IPS DF 6.9 (cell line): ENCODE measurements at regions not wholly inside any gene's neighbourhood (a gene's known extent, or its start where the extent isn't known, plus 50 kb on each side); places are given as distances from the start of the nearest gene placed in this dataset.

ENCODE experiments used
- DNase-seq: peaks from one replicate; pipeline ENCODE4 v3.0.0-alpha.2; 2013; ENCODE audit warnings: low read depth, low spot score
- H3K27ac ChIP-seq: one replicate; pipeline ENCODE4 v1.5.1; 2013; ENCODE audit warnings: low read length, control low read depth
- H3K27me3 ChIP-seq: 2 replicates; pipeline ENCODE4 v1.6.1; 2013; ENCODE audit warnings: mild to moderate bottlenecking, low read length; ENCODE audit not compliant: control insufficient read depth, insufficient read depth
- H3K36me3 ChIP-seq: 2 replicates; pipeline ENCODE4 v1.6.1; 2013; ENCODE audit warnings: low read length; ENCODE audit not compliant: control insufficient read depth, insufficient read depth
- H3K4me1 ChIP-seq: 2 replicates; pipeline ENCODE4 v1.6.1; 2013; ENCODE audit warnings: low read length; ENCODE audit not compliant: control insufficient read depth, insufficient read depth
- H3K4me3 ChIP-seq: 2 replicates; pipeline ENCODE4 v1.5.1; 2013; ENCODE audit warnings: mild to moderate bottlenecking, low read length
- H3K9me3 ChIP-seq: 2 replicates; pipeline ENCODE4 v1.6.1; 2013; ENCODE audit warnings: low read length, inconsistent platforms; ENCODE audit not compliant: control insufficient read depth, insufficient read depth
- WGBS: extraction: QIAGEN DNeasy Blood & Tissue Kit; methylation state at CpG from one replicate; pipeline ENCODE4 v1.1.7; 2013; ENCODE audit warnings: mixed read lengths, missing lambda C conversion rate; ENCODE audit not compliant: insufficient read length, insufficient coverage; 5-methylcytosine and 5-hydroxymethylcytosine counted together

GRCh38 chr3:30972449-30972848 is 78.0 kb upstream of the GADL1 start:
- no peaks in the 10 kb centered on the region for H3K9me3 ChIP-seq
- no peaks in the 10 kb centered on the region for H3K36me3 ChIP-seq
- H3K4me1 ChIP-seq, result no peaks in the 10 kb centered on the region
- no CpG with 5 or more reads among the region's 1 CpG for WGBS
- H3K27me3 ChIP-seq, result no peaks in the 10 kb centered on the region
- H3K4me3 ChIP-seq, result no peak overlapping the region
- DNase-seq, result no peak
- no peak overlapping the region for H3K27ac ChIP-seq

DNA sequence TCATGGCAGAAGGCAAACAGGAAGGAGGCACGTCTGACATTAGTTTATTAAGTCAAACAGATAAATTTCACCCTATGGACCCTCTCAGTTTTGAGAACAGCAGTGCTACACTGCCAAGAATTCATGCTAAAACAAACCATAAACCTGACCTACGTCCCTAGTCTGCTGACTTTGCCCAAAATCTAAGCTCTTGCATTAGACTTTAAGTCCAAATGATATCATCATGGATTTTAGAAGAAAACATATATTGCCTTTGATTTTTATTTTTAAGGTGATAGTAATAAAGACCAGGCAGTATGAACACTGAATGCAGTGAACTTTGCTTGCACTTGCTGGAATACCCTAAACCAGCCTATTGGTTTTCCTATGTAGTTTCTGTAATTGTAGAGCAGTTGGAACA is 79.6 kb upstream of the GADL1 start:
- no peak for DNase-seq

GRCh38 chr3:30977592-30977991 is 83.1 kb upstream of the GADL1 start:
- peaks cover 2% of the 10 kb centered on the region; the same call in 1 of the 2 replicates for H3K4me1 ChIP-seq
- DNase-seq, result no peak
- no peaks in the 10 kb centered on the region for H3K27me3 ChIP-seq
- no CpG with 5 or more reads among the region's 1 CpG for WGBS
- H3K9me3 ChIP-seq, result no peaks in the 10 kb centered on the region
- no peak overlapping the region for H3K4me3 ChIP-seq
- H3K36me3 ChIP-seq, result no peaks in the 10 kb centered on the region
- no peak overlapping the region for H3K27ac ChIP-seq

More for the DNA sequence above, 79.6 kb upstream of the GADL1 start:
- WGBS, result no CpG with 5 or more reads among the region's 2 CpGs
- H3K36me3 ChIP-seq, result no peaks in the 10 kb centered on the region
- no peak overlapping the region for H3K4me3 ChIP-seq
- no peaks in the 10 kb centered on the region for H3K4me1 ChIP-seq
- H3K27ac ChIP-seq, result no peak overlapping the region
- no peaks in the 10 kb centered on the region for H3K9me3 ChIP-seq
- H3K27me3 ChIP-seq, result no peaks in the 10 kb centered on the region

GRCh38 chr3:30980993-30981392 is 86.5 kb upstream of the GADL1 start:
- DNase-seq, result no peak
- H3K36me3 ChIP-seq, result no peaks in the 10 kb centered on the region
- H3K27ac ChIP-seq, result no peak overlapping the region
- H3K9me3 ChIP-seq, result no peaks in the 10 kb centered on the region
- H3K4me1 ChIP-seq, result peaks cover 2% of the 10 kb centered on the region; the same call in 1 of the 2 replicates
- no peaks in the 10 kb centered on the region for H3K27me3 ChIP-seq
- no peak overlapping the region for H3K4me3 ChIP-seq

DNA sequence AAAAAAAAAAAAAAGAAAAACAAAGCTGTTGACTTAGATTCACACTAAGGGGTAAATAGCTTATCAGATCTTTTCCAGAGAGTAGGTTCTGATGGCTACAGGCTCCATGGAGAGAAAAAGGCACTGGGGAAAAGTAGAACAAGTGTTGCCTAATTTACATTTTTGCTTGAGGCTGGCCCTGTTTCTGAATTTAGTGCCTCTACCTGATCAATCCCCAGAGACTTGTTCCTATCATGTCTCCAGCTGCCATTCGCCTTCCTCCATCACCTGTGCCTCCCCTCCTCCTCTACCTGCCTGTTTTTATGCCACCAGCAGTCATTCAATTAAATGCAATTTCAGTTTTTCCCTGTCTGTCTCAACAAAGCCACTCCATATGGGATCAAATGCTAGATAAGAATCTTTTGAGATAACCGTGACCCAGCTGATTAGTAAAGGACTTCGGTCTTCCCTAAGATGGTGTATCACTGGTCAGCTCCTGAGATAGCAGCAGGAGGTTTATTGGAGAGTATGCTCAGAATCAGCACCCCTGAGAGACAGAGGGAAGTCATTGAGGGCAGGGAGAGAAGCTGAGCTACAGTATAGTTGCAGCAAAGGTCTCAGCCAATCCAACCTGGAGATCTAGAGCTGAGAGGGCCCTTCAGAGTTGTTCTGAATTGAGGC is 88.1 kb upstream of the GADL1 start:
- H3K4me1 ChIP-seq, result peaks cover 2% of the 10 kb centered on the region; the same call in 1 of the 2 replicates
- DNase-seq, result no peak
- no peaks in the 10 kb centered on the region for H3K27me3 ChIP-seq
- H3K27ac ChIP-seq, result no peak overlapping the region
- H3K36me3 ChIP-seq, result no peaks in the 10 kb centered on the region
- no CpG with 5 or more reads among the region's 3 CpGs for WGBS
- no peak overlapping the region for H3K4me3 ChIP-seq
- H3K9me3 ChIP-seq, result no peaks in the 10 kb centered on the region

- no peak for DNase-seq
- Histone ChIP-seq H3K27ac (no peak overlapping the region), H3K4me3 (no peak overlapping the region)
These were observed 90.6 kb upstream of the GADL1 start for GRCh38 chr3:30984855-30985749.

DNA sequence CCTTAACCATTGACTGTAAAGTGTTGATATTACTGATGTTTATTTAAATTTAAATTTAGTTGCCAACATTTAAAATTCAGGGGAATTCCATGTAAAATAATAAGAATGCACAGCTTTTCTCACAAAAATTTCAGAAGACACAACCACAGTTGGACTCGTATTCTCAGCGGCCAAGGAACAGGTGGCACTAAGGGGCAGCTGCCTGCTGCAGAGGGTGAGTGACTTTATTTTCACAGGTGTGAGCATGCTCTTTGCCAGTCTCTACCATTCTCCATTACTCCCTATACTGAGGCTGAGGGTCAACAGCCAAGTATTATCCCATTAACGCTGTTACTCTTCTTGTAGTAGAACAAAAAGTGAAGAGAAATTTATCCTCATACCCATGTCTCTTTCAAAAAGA is 92.1 kb upstream of the GADL1 start:
- Histone ChIP-seq H3K4me1 (peaks cover 2% of the 10 kb centered on the region; the same call in 1 of the 2 replicates), H3K36me3 (no peaks in the 10 kb centered on the region), H3K27ac (no peak overlapping the region), H3K9me3 (no peaks in the 10 kb centered on the region), H3K4me3 (no peak overlapping the region), H3K27me3 (no peaks in the 10 kb centered on the region)
- DNase-seq, result no peak
- WGBS, result no CpG with 5 or more reads among the region's 3 CpGs

More at GRCh38 chr3:30984855-30985749, 90.6 kb upstream of the GADL1 start:
- Histone ChIP-seq H3K4me1 (peaks cover 2% of the 10 kb centered on the region; the same call in 1 of the 2 replicates), H3K27me3 (no peaks in the 10 kb centered on the region), H3K36me3 (no peaks in the 10 kb centered on the region), H3K9me3 (no peaks in the 10 kb centered on the region)
- WGBS, result no CpG with 5 or more reads among the region's 4 CpGs

- Histone ChIP-seq H3K36me3 (no peaks in the 10 kb centered on the region), H3K27me3 (no peaks in the 10 kb centered on the region), H3K9me3 (no peaks in the 10 kb centered on the region), H3K4me3 (no peak overlapping the region), H3K27ac (no peak overlapping the region), H3K4me1 (no peaks in the 10 kb centered on the region)
- WGBS, result 100% methylated on average over 1 of the region's 3 CpGs
- no peak for DNase-seq
These were observed 94.3 kb upstream of the GADL1 start for GRCh38 chr3:30988769-30989168.

GRCh38 chr3:30989276-30990030 is 95.0 kb upstream of the GADL1 start:
- Histone ChIP-seq H3K36me3 (no peaks in the 10 kb centered on the region), H3K9me3 (no peaks in the 10 kb centered on the region), H3K4me3 (no peak overlapping the region), H3K27me3 (no peaks in the 10 kb centered on the region), H3K27ac (no peak overlapping the region), H3K4me1 (no peaks in the 10 kb centered on the region)
- DNase-seq, result no peak
- WGBS, result no CpG with 5 or more reads among the region's 2 CpGs

DNA sequence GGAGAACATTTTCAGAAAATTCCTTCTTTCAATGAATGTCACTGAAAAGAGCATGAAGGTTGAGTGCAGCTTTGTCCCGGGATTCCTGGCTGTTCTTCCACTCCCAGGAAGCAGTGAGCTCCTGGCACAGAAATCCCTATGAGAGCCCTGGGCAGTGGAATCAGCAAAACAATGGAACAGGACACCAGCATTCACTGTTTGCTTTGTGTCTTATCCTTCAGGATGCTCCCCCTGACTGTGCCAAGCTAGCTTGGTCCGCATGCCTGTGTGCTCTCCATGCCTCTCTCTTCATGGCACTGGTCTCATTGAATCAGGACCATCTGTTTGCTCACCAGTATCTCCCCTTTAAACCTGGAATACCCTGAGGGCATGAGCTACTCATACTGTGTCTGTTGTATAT is 102.0 kb upstream of the GADL1 start:
- Histone ChIP-seq H3K4me1 (0 out of 2 replicates have a peak, but pooled peaks cover 3% of the 10 kb centered on the region), H3K27me3 (no peaks in the 10 kb centered on the region), H3K27ac (no peak overlapping the region), H3K9me3 (no peaks in the 10 kb centered on the region), H3K4me3 (no peak overlapping the region), H3K36me3 (no peaks in the 10 kb centered on the region; the same call in 1 of the 2 replicates)
- no CpG with 5 or more reads among the region's 2 CpGs for WGBS
- DNase-seq, result peak; percentile 16
